HG02981 (cell line): ENCODE measurements at regions not wholly inside any gene's neighbourhood (a gene's known extent, or its start where the extent isn't known, plus 50 kb on each side); places are given as distances from the start of the nearest gene placed in this dataset.
A peak's percentile ranks its signal among the peaks of the same experiment; 100 is the strongest.

ENCODE experiments used
- ATAC-seq: cut with Tn5 transposase; IDR thresholded peaks from one replicate; pipeline ENCODE4 v1.9.1; 2021; ENCODE audit warnings: mild to moderate bottlenecking, moderate library complexity; ENCODE audit not compliant: unreplicated experiment

DNA sequence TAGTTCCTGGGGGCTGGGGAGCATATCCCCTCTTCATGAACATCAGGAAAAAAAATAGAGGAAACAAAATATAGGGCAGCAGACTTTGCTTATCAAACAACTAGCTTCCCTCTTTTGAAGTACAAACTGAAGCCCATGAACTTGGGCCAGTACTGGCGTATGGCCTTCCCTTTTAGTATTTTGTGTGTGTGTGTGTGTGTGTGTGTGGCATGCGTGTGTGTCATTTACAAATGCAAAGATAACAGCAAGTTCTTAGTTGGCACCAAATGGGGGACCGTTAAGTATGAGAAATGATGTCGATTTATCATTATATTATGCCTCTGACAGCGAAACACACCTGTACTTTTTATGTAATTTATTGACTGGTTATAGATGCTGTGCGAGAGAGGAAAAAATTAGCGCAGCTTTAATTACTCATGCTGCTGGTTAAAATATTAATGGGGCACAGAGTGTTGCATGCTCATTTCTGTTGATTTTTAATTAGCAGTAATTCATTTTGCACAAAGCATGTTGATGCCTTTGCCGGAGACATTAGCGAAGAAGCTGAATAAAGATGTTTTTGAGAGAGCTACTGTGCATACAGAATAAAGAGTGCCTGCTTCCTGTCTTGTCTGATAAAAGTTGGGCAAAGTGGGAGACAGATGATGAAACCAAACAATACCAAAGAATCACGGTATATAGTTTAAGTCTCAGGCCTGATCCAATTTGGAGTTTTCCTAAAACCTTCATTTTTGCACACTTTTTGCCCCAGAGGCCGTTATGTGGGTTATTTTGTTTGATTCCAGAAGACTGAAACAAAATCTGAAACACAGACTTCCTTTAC lies 297.1 kb downstream of the SATB1 start:
- ATAC-seq = no peak

DNA sequence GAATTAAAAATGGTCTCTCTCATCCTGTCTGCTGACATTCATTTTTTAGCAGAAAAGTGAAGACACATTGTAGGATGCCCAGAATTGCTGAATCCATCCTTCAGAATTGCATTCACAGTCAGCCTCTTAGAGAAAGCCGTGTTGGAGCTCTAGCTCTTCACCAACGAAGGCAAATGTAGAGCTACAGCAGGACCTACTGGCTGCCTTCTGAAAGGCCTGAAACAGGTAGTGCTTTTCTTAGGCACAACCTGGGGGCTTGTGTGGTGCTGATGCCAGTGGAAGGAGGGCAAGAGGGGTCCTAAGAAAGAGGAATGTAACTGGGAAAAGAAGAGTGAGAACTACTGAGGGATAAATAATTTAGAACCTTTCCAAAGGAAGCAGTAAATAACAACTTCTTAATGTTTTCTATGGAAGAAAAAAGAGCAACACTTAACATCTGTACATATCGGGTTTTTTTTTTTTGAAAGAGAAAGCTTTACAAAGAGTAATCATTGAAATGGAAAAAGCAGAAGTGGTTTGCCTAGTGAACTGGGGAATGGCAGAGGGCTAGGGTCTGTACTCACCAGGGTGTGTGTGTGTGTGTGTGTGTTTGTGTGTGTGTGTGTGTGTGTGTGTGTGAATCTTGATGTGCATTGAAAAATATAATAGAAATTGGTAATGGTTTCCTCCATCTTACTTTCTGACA lies 297.8 kb downstream of the SATB1 start:
- peak; percentile 97 for ATAC-seq

DNA sequence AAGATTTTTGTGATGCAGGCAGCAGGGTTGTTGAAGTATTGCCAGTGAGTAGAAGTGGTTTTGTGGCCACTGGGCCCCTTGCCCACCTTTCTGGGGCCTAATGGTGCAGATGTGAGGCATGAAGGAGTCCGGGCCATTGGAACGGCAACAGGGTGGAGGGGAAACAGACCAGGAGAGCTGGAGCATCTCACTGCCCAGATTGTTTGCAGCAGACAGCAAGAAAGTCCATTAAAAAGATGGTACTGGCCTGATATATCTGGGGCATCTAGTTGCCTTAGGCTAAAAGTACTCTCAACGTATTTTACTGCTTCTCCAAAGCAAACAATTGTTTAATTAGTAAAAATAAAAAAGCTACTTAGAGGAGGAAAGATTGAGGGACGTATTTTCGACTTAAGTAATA lies 298.4 kb downstream of the SATB1 start:
- no peak for ATAC-seq

DNA sequence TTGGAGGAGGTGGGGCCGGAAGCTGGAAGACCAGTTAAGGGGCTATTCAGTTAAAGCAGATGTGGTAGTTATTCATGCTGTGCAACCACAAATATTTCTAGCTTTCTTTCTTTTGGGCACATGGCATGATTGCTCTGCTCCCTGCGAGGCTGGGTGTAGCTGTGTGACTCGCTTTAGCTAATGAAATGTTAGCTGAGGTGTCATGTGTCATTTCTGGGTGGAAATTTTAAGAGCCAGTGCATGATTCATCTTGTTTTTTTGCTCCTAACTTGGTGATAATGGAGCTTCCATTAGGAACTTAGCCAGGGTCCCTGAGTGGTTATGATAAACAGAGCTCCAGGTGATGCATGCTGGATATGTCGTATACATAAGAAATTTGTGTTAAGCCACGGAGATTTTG lies 300.6 kb downstream of the SATB1 start:
- no peak for ATAC-seq

DNA sequence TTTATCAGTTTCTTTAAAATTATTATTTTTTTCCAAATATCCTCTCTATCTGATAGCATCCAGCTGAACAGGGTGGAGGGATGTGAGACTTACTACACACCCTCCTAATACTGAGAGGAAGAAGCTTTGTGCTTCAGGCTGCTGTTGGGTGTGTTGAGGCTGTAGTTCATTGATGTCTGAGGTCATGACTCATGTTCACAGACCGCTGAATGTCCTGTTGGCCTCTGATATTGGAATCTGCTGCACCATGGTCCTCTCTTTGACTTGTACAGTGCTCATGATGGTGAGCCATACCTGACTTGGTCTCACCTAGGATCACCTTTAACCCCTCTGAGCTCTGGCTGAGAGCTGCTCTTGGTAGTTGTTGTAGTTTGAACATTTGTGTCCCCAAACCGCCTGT lies 302.9 kb downstream of the SATB1 start:
- ATAC-seq = no peak

DNA sequence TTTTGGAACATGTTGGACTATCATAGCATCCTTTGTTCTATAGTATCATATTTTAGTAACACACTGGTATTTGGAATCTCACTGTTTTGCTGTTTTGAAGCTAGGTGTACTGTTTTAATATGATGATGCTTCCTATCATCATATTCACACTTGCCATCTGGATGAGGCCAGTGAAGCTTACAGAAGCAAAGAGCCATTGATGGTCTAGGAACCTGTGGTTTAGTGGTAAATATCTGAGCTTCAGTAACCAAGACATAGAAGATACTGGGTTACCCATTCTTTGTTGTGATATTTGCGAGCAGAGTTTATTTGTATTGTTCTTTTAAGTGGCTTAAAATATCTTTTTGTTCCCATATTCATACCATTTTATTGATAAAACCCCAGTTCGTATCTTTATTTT lies 304.1 kb downstream of the SATB1 start:
- ATAC-seq = no peak

DNA sequence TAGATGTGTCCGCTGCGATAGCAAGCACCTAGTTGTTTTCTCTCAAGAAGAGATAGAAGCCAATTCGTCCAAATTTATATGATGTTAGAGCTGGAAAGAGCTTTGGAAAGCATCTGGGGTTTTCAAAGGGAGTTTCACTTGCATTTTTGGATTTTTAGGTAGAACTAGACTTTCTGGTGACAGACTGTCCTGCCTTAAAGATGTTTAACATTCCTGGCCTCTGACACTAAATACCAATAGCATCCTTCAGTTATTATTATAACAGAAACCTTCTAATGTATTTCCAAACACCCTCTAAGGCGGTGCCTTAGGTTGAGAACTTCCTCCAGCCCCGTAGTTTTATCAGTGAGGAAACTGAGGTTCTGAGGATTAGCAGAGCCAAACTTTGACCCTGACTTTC lies 305.3 kb downstream of the SATB1 start:
- no peak for ATAC-seq

DNA sequence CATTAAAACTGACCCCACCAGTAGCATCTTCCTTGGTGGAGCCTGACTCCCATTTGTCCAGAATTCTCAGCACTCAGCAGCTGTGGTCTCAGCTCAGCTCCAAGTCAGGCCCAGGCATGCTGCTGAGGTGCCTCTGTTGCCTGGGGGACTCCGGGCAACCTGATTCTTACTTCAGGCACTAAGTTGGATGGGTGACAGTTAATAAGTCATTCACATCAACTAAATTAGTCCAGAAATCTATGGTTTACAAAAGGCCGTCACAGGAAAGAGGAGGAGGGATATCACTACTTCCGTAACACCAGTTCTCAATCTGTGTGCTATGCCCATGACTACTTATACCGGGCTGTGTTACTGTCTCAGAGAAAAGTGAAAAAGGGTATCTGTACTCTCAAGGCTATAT lies 310.2 kb downstream of the SATB1 start:
- no peak for ATAC-seq

DNA sequence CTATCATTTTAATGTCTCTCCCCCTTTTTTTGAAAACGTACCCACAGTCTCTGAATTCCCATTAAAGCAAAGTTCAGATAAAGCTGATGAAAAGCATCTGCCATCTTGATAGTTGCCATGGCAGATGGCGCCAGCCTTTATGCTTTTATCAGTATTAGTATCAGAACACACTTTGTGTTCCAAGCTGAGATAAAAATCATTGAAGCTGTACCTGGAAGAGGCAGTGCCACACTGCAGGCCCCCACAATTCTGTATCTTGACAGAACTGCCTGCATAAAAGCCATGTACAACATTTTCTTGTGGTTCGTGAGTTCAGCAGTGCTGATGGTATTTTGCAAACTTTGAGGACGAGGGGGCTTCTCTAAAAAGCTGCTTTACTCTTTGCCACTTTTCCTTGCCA lies 311.7 kb downstream of the SATB1 start:
- ATAC-seq = no peak

DNA sequence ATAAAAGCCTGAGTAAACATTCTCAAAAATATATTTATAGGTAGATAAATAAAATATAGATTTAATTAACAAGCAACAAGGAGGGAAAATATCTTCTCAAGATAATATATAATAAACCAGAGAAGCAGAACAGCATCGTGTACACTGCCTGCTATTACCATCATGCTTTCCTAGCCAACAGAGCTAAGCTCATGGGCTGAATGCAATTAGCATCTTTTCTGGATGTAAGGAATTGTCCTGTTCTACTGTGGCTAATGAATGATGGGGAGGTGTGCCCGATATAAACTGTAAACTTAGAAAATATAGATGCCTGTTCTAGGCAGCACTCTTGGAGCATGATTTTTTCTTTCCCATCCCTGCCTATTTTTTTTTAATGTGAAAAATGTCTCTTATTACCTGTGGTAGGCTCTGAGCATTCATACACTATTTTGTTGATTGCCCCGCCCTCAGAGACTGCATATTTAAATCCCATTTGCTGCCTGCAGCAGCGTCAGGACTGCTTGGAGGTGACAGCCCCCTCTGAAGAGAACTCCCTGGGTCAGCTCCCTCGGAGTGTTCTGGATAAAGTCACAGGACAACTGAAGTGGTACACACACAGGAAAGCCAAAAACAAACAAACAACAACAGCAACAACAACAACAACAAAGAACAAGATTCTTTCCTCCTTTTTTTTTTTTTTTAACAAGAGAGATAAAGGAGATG lies 312.3 kb downstream of the SATB1 start:
- no peak for ATAC-seq

DNA sequence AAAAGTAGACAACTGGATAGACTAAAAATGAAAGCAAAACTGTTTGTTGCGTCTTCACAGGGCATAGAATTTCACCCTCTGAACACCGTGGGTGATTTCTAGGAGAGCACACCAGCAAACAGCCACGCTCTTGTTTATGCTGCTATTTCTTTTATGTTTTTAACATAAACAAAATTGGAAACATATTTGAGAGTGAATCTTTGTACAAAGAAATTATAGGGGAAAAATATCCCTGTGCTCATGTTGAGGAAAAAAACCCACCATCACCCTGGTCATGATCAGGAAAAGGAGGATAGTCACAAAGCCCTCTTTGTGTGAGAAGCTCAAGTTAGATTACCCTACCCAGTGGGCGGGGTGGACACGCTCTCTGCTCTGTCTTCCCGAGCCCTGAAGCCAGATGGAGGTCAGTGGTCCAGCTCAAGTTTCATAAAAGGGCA lies 313.3 kb downstream of the SATB1 start:
- peak; percentile 78 for ATAC-seq

DNA sequence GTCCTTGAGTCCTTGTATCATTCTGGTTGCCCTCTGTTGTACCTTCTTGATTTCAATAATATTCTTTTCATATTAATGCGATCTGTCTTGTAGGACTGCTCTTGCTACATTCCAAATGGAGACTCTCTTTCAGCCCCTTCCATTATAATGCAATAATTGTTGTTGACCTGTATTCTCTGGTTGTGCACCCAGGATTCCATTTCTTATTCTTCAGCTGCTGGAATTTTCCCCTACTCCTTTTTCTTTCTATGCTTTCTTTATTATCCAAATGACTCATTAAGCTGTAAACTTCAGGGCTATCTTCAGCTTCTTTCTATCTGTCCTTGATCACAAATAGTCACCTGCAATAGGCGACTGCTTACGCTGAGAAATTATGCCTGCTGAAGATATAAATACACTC lies 321.5 kb downstream of the SATB1 start:
- ATAC-seq = no peak

DNA sequence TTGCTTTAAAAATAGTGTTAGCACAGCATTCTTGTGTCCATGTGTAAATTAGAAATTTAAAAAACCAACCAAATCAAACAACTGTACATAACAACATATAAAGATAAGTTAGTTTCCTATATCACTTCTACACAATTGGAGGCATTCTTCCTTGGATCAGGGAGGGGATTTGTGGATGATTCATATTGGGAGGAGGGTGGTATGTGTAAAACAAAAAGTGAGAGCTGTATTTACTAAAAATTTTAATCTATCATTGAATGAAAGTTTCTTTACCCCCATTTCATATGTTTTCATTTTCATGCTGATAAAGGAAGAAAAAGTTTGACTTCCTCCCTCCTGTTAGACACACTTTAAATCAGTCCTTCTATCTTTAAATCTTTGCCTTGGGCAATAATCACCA lies 325.0 kb downstream of the SATB1 start:
- no peak for ATAC-seq

DNA sequence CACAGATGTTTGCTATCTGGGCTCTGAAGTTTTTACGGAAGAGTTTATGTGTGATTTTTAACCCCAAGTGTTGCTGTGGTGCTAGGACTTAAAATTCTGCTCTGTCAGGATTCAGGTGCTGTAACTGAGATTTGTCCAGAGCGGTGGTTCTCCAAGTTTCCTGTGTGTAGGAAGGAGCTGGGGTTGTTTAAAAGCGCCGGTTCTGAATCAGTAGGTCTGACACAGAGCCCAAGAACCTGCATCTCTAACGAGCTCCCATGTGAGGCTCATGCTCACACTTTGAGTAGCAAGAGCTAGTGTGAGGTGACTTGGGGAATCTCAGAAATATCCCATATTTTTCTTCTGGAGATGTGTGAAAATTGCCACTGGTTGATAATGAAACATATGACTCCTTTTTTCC lies 325.5 kb downstream of the SATB1 start:
- ATAC-seq = no peak

DNA sequence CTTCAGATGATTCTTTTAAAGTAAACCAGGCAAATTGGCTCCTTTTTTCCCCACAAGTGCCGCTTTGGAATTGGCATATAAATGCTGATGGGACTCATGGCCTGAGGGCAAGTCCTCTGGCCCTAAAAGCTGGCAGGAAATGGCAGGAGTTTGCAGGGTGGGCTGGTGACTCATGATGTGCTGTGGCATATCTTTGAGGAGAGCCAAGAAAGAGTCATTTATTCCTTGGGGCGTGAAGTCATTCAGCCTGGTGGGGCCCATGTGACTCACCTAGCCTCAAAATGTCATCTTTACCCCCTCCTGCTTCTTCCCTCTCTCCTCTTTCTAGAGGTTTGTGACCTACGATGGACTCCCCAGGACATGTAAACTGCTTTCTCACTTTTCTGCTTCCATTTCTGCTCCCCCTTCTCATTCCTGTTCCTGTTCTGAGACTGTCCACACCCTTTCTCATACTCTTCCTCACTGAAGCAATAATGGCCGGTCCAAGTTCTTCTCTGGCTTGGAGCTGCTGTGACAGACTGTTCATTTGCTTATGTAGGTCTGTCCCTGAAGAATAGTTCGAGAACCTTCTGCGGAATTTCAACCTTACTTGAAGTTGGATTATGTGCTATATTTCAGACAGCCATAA lies 326.1 kb downstream of the SATB1 start:
- peak; percentile 48 for ATAC-seq

DNA sequence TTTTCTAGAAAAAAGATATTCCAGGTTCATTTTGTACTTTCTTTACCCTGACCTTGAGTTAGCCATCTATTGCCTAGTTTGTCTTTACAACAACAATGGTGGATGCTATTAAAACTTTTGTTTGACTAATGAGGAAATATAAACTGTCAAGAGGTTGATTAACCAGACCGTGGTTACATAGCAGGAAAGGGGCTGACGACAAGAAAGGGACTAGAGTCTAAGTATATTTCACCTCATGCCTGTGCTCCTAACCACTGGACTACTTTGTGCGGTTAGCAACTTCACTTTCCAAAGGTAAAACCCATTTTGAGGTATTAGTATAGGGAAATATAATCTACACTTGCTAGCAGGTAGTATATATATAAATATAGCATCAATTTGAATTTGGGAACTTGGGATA lies 327.1 kb downstream of the SATB1 start:
- ATAC-seq = no peak

DNA sequence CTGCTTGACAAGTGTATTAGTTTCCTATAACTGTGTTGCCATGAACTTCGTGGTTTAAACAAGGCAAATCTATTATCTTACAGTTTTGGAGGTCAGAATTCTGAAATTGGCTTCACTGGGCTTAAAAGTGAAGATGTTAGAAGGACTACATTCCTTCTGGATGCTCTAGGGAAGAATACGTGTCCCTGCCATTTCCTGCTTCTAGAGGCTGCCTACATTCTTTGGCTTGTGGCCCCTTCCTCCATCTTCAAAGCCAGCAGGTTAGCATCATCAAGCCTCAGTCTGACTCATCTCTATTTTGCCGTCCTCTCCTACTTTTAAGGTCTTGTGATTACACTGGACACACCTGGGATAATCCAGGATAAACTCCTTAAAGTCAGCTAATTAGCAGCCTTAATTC lies 327.7 kb downstream of the SATB1 start:
- ATAC-seq = no peak

DNA sequence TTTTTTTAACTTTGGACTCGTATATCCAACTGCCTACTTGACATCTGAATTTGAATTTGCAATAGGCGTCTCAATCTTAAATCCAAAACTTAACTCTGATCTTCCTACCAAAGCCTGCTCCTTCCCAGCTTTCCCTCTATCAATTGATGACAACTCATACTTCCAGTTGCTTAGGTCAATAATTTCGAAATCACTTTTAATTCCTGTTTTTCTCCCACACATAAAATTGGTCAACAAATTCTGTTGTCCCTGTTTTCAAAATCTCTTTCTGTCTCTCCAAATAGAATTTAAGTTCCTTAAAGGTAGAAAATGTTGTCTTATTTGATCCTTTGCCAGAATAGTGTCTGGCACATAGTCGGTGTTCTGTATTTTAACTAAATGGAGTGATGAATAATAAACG lies 332.4 kb downstream of the SATB1 start:
- no peak for ATAC-seq

DNA sequence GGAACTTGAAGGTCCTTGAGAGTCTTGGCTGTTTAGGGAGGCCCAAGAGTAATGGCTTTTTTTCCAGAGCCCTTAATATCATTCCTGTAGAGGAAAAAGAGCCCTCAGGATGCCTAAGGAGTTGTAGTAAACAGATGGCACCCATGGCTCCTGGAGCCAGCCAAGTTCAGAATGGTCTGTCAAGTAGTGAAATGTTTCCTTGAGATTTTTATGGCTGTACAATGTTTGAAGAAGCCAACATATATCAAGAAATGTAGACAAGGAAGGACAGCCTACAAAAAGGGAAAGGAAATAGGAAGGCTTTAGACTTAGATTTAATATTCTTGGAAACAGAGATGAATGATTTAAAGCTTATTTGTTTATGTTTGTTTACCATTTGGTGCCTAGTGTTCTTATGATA lies 334.8 kb downstream of the SATB1 start:
- ATAC-seq = no peak

DNA sequence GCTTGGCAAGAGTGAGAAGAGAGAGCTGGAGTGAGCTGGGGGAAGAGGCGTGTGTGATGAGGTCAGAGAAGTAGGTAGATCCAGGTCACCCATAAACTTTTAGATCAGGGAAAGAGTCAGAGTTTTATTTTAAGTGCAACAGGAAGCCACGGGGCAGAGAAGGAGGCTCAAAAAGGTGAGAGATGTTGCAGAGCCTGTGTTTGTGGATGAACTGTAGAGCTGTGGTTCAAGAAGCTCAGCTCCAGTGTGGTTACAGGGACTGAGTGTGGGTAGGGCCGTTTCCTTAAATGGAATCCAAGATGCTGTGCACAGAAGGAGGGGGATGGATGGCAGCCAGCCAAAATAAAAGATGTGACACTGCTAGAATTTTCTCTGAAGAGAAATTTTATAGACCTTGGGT lies 337.2 kb downstream of the SATB1 start:
- no peak for ATAC-seq

DNA sequence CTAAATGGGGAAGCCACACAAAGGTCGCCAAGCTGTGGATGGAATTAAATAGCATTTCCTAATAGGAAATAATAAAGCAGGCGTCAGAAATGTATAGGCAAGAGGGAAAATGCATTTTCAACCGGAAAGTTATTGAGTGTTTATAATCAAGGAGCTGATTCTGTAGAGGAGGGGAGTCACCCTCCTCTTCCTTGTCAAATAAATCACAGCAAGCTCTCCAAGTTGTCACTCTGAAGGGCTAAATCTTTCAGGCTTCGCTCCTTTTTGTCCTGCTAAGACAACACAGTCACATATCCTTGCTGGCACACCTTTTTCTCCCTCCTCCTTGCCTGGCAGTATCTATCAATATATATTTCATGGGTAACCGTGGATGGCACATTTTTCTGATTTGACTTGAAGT lies 338.4 kb downstream of the SATB1 start:
- no peak for ATAC-seq

DNA sequence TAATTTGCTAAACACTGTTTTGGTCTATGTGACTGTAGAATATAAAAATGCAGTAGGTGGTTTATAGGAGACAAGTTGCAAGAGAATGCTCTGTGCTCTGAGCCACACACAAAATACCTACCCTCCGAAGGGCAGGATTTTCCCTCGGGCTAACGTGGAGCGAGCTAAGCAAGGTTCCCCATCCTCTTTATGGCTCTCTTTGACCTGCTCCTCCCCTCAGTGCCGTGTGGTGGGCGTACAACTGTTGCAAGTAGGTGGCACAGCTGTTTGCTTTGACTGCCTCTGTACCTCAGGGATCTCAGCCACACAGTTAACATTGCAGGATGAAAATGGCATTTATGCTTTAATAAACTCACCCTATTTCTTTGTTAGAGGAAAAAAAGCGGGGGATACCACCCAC lies 339.1 kb downstream of the SATB1 start:
- no peak for ATAC-seq
